Daoy (cell line): ENCODE measurements at regions not wholly inside any gene's neighbourhood (a gene's known extent, or its start where the extent isn't known, plus 50 kb on each side); places are given as distances from the start of the nearest gene placed in this dataset.
"Not testable (repeated sequence)": the region's sequence is repeated elsewhere in the genome, so short reads cannot be mapped to it uniquely, and the experiment has no call there.

ENCODE experiments used
- DNase-seq: peaks from one replicate; pipeline ENCODE4 v3.0.0-alpha.2; 2015; ENCODE audit warnings: low read depth

GRCh38 chr4:184907216-184907615 is 81.4 kb upstream of the ACSL1 start:
- no peak for DNase-seq

GRCh38 chr4:184907810-184908209 is 82.0 kb upstream of the ACSL1 start:
- no peak for DNase-seq

DNA sequence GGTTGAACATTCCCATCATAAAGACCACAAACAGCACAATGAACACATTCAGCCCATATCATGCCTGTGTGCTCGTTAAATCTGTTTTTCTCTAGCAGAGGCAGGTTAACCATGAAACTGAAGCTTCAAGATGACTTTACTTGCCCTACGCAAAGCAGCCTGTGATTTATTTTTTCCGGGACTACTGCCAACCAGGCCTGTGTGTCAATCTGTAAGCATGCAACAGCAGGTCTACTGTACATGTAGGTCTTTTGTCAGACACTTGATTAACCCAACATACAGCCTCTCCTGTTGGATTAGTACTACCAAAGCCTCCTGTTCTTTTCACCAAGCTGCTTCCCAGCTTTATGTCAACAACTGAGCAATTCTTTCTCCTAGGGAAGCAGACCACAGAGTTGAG is 85.5 kb upstream of the ACSL1 start:
- no peak for DNase-seq

DNA sequence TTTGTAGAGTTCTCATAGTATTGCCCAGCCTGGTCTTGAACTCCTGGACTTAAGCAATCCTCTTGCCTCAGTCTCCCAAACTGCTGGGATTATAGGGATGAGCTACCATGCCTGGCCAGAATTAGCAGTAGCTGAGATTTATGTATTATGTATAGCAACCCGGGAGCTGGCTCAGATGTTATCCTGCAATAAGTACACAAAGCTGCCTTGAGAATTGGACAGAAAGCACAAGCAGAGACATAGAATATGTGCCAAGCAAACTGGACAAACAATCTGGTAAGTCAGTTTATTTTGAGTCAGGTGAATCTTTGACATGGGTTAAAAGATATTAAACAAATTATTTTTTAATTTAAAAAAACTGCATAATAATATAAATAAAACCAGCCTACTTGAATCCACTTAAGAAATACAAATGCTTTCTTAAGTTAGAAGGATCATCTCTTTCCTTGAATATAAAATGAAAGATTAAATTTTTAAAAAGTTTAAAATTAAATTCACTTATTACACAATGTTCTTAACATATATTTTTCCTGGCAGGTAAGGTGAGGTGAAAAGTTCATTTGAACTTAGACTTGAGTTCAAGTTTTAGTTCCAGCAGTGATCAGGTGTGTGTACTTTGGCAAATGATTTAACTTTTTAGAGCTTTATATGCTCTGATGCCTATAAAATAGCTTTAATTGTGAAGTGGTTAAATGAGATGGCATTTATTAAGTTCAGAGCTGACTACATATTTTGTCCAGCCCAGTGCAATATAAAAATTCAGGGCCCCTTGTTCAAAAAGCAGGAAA is 87.8 kb upstream of the ACSL1 start:
- no peak for DNase-seq

- not testable (repeated sequence) for DNase-seq
These were observed 93.0 kb upstream of the ACSL1 start for GRCh38 chr4:184918799-184919198.

DNA sequence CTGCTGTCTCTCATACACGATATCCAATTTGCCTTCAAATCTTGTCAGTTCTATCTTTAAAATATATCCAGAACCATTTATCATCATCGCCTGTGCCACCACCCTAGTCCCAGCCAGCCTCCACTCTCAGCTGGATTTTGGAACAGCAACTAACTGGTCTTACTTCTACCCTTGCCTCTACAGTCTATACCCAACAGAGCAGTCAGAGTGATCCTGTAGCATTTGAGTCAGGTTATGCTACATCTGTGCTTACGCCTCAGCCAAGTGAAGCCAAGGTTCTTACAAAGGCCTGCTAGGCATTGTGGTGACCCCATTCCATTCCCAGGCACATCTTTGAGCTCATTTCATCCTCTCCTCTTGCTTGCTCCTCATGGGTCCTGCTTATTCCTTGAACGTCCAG is 95.7 kb upstream of the ACSL1 start:
- DNase-seq: no peak

DNA sequence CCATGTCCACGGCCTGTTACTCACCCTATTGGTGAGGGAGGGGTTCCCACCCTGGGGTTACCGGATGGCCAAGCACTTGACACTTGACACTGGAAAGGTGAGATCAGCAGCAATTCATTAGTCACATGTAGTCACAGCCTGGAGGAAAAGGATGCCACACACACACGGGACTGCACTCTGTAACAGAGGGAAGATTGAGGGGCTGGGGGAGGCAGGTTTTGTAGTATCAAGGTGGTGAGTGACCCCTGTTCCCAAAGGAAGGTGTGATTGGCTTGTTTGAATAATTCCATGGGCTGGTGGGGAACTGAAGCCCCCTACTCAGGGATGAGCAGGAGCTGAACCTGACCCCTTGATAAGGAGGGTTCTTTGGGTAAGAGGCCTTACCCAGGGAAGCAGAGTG is 96.0 kb upstream of the HELT start:
- no peak for DNase-seq

DNA sequence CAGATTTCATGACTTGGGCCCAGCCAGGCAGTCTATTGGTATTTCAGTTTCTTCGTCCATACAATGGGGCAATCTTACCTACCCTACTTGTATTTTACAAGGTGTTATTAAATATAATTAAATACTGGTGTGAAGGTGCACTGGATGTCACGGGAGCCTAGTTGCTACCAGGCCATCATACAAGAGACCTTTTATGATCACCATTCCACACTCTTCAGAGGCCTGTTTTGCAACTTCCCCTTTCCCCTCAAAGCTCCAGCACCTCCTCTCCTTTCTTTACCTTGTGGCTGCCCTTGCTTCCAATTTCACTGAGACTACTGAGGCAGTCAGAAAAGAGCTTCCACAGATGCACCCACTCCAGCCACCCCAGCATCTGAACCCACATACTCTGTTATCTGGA is 93.8 kb upstream of the HELT start:
- DNase-seq: no peak

DNA sequence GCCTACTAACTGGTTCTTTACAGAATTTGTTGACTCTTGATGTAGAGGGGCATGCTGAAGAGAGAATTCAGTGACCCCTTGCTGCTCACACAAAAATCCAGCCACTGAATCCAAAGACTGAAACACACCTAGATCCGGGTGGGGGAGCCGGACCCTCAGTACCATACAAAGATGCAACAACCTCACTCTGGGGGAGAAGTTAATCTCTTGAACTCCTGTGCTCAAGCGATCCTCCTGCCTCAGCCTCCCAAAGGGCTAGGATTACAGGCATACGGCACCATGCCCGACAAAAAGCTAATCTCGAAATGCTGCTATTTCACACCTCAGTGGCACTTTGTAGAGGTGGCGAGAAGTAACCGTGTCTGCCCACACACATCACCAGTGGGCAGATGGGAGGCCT is 88.8 kb upstream of the HELT start:
- no peak for DNase-seq

- no peak for DNase-seq
These were observed 88.3 kb upstream of the HELT start for GRCh38 chr4:184930026-184930425.

DNA sequence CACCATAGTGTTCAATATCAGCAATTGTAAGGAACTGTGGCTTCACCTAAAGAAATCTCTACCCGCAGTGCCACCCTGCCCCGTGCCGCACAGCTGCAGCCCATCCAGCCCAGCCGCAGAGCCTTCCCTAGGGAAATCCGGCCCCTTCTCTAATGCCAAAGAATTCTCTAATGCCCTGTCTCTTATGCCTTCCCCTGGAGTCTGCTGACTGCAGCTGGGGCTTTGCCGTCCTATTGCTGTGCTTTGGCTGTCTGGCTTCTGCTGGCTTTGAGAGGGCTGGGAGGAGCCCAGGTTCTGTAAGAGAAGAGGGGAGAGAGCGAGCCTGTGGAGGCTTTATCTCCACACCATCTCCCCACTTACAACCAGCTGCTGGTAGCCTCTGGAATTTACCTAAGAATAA is 85.9 kb upstream of the HELT start:
- DNase-seq: no peak

DNA sequence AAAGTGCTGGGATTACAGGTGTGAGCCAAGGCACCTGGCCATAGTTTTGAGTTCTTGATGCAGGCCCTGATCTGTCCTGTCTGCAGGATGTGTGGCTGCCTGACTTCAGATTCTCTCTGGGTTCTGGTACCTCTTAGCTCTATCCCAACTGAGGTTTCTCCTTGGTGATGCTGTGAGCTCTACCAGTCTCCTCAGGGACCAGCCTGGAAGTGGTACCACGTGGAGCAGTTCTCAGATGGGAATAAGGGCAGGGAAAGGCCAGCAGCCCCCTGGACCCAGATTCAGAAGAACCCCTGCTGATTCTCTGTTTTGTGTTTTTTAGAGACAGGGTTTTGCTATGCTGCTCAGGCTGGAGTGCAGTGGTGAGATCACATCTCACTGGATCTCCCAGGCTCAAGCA is 85.0 kb upstream of the HELT start:
- no peak for DNase-seq

DNA sequence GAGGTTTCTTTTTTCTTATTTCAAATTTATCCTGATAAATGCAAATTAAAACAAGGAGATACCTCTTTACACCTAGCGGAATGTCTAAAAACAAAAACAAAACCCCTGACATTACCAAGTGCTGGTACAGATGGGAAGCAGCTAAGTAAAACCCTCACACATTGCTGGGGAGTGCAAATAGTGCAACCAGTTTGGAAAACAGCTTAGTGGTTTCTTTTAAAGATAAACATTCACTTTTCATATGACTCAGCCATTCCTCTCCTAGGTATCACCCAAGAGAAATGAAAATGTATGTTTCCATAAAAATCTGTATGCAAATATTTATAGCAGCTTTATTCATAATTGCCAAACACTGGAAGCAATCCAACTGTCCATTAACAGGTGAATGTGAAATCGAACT is 84.1 kb upstream of the HELT start:
- no peak for DNase-seq

GRCh38 chr4:184934961-184935360 is 83.3 kb upstream of the HELT start:
- no peak for DNase-seq

DNA sequence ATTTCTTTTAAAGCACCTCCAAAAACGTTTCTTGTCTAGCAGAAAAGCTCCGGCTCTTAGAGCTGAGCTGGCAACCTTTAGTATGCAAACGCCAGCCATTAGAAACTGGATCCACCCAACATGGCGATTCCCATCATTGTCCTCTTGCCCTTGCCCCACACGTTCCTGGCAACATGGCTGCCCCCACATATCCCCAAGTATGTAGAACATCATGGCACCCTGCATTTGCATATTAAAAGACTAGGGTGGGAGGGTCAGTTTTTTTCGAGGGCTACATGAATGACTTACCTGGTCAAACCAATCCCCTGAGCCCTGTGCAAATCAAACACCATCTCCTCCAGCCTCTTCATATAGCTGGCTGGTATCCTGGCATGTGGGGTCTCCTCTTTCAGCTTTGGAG is 82.2 kb upstream of the HELT start:
- DNase-seq: no peak

GRCh38 chr4:184937030-184937710 is 81.1 kb upstream of the HELT start:
- DNase-seq: no peak

DNA sequence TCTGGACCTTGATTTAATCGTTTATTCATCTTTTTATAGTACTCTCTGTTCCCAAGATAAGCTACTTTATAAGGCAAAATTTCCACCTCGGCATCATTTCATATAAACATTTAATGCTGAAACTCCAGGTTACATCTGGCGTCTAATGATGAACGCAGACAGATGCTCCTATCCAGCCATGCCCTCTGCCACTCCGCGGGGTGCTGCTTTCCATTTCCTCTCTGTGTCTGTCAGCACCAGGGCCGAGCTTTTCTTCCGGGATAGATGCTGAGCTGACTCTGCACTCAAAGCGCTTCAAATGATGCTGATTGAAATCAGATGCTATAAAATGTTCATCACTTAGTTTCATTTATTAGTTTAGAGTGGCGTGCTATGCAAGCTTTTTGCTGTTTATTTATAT is 80.5 kb upstream of the HELT start:
- DNase-seq: no peak

DNA sequence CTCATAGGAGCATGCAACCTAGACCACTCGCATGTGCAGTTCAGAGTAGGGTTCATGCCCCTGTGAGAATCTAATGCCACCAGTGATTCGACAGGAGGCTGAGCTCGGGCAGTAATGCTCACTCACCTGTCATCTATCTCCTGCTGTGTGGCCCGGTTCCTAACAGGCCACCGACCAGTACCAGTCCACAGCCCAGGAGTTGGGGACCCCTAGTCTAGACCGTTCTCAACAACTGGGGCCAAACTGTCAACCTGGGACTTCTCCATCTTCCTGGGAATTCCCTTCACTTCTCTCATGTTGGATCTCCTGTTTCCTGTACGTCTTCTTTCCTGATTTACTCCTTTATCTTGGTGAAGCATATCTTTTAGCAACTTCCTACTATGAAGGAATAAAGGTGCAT is 79.4 kb upstream of the HELT start:
- DNase-seq: no peak

DNA sequence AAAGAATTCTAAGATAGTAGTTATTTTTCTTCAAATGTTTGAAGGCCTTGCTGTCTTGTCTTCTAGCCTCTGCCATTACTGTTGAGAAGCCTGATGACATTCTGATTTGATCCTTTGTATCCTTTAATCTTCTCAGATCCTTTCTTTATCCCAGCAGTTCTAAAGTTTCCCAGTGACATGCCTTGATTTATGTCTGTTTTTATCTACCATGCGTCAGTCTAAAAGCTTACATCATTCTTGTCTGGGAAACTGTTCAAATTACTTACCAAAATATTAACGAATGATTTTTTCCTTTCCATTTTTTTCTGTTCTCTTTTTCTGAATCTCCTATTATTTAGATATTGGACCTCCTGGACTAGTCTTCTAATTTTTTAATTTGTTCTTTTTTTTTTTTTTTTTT is 78.3 kb upstream of the HELT start:
- DNase-seq: no peak

DNA sequence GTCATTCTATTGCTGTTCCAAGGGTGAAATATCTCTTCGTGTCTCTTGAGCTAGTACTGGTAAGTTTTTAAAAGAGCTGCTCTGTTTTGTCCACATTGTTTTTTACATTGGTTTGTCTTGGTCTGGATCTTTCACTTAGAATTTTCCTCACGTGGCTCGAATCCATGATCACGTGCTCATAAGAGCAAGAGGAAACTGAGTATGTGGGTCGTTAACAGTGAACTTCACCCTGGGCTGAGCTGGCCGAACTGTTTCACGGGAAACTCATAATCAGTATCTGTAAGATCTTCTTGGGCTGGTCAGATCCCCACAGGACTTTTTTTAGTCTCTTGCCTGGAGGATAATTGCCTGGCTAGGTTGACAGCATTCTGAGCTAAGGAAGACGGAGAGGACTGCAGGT is 77.8 kb upstream of the HELT start:
- DNase-seq: no peak

- DNase-seq: no peak
These were observed 76.4 kb upstream of the HELT start for GRCh38 chr4:184941671-184942418.

- DNase-seq: no peak
These were observed 75.6 kb upstream of the HELT start for GRCh38 chr4:184942444-184943425.
